ENCODE measurements at regions not wholly inside any gene's neighbourhood (a gene's known extent, or its start where the extent isn't known, plus 50 kb on each side); places are given as distances from the start of the nearest gene placed in this dataset.

DNA sequence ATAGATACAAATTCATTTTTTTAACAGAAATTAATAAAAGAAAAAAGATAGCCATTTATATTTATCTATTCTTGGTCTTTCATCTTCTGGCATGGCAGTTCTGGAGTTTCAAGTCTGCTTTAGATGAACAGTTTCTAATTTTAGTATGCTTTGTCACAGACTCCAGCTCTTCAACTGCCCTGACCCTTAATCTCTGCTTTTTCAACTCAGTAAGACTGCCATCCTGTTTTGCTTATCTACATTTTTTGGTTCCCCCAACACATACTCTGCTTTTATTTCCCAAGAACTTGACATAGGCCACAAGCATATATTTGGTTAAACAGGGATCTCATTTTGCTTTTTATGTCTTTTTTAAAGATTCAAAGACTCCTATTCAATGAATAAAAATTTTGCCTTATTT is 309.3 kb upstream of the KCND2 start:
- TF ChIP-seq, protein P1, sequence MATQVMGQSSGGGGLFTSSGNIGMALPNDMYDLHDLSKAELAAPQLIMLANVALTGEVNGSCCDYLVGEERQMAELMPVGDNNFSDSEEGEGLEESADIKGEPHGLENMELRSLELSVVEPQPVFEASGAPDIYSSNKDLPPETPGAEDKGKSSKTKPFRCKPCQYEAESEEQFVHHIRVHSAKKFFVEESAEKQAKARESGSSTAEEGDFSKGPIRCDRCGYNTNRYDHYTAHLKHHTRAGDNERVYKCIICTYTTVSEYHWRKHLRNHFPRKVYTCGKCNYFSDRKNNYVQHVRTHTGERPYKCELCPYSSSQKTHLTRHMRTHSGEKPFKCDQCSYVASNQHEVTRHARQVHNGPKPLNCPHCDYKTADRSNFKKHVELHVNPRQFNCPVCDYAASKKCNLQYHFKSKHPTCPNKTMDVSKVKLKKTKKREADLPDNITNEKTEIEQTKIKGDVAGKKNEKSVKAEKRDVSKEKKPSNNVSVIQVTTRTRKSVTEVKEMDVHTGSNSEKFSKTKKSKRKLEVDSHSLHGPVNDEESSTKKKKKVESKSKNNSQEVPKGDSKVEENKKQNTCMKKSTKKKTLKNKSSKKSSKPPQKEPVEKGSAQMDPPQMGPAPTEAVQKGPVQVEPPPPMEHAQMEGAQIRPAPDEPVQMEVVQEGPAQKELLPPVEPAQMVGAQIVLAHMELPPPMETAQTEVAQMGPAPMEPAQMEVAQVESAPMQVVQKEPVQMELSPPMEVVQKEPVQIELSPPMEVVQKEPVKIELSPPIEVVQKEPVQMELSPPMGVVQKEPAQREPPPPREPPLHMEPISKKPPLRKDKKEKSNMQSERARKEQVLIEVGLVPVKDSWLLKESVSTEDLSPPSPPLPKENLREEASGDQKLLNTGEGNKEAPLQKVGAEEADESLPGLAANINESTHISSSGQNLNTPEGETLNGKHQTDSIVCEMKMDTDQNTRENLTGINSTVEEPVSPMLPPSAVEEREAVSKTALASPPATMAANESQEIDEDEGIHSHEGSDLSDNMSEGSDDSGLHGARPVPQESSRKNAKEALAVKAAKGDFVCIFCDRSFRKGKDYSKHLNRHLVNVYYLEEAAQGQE (IDR thresholded peaks at IDR 0.05; ENCODE audit: insufficient replicate concordance, low read depth), result no peak
- no peak for TF ChIP-seq SPI1 (IDR thresholded peaks at IDR 0.05; ENCODE audit: borderline replicate concordance, low read depth)
- TF ChIP-seq POLR2AphosphoS5 (IDR thresholded peaks at IDR 0.05; ENCODE audit: low read depth), result no peak
- TF ChIP-seq, protein P2, sequence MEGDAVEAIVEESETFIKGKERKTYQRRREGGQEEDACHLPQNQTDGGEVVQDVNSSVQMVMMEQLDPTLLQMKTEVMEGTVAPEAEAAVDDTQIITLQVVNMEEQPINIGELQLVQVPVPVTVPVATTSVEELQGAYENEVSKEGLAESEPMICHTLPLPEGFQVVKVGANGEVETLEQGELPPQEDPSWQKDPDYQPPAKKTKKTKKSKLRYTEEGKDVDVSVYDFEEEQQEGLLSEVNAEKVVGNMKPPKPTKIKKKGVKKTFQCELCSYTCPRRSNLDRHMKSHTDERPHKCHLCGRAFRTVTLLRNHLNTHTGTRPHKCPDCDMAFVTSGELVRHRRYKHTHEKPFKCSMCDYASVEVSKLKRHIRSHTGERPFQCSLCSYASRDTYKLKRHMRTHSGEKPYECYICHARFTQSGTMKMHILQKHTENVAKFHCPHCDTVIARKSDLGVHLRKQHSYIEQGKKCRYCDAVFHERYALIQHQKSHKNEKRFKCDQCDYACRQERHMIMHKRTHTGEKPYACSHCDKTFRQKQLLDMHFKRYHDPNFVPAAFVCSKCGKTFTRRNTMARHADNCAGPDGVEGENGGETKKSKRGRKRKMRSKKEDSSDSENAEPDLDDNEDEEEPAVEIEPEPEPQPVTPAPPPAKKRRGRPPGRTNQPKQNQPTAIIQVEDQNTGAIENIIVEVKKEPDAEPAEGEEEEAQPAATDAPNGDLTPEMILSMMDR (IDR thresholded peaks at IDR 0.05; ENCODE audit: insufficient read depth, low read length), result no peak
- TF ChIP-seq GABPA (IDR thresholded peaks at IDR 0.05; ENCODE audit: low read depth), result no peak
- Histone ChIP-seq H3K27ac (replicated peaks) (no peak overlapping the region), H3K4me3 (replicated peaks; ENCODE audit: insufficient read depth, low read length) (no peak overlapping the region), H3K27me3 (ENCODE audit: insufficient read depth, poor library complexity, severe bottlenecking) (no peaks in the 10 kb centered on the region)
- DNase-seq (ENCODE audit: low read depth in 1 of 2, low spot score in 1 of 2), result no peak

DNA sequence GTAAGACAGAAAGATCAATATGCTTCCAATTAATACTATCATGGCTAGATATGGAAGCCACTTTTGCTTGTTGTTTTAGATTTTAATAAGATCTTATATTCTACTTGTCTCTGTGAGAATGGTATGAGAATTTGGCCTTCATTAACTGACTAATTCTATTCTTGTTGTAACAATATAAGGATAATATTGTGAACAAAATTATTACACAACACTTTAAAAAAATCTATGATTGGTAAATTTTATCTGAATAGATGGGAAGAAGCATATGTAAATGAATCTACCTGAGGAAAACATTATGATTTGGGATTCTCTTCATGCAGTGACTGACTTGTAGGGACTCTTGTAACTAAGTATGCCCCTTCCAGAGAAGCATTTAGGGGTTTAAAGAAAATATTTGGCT is 308.9 kb upstream of the KCND2 start:
- no peak for DNase-seq (ENCODE audit: low read depth in 1 of 2, low spot score in 1 of 2)
- Histone ChIP-seq H3K27ac (replicated peaks) (no peak overlapping the region), H3K4me3 (replicated peaks; ENCODE audit: insufficient read depth, low read length) (no peak overlapping the region), H3K27me3 (ENCODE audit: insufficient read depth, poor library complexity, severe bottlenecking) (no peaks in the 10 kb centered on the region)
- TF ChIP-seq POLR2AphosphoS5 (IDR thresholded peaks at IDR 0.05; ENCODE audit: low read depth), result no peak
- no peak for TF ChIP-seq GABPA (IDR thresholded peaks at IDR 0.05; ENCODE audit: low read depth)
- TF ChIP-seq, protein P2 (IDR thresholded peaks at IDR 0.05; ENCODE audit: insufficient read depth, low read length), result no peak
- TF ChIP-seq SPI1 (IDR thresholded peaks at IDR 0.05; ENCODE audit: borderline replicate concordance, low read depth), result no peak
- TF ChIP-seq, protein P1 (IDR thresholded peaks at IDR 0.05; ENCODE audit: insufficient replicate concordance, low read depth), result no peak

DNA sequence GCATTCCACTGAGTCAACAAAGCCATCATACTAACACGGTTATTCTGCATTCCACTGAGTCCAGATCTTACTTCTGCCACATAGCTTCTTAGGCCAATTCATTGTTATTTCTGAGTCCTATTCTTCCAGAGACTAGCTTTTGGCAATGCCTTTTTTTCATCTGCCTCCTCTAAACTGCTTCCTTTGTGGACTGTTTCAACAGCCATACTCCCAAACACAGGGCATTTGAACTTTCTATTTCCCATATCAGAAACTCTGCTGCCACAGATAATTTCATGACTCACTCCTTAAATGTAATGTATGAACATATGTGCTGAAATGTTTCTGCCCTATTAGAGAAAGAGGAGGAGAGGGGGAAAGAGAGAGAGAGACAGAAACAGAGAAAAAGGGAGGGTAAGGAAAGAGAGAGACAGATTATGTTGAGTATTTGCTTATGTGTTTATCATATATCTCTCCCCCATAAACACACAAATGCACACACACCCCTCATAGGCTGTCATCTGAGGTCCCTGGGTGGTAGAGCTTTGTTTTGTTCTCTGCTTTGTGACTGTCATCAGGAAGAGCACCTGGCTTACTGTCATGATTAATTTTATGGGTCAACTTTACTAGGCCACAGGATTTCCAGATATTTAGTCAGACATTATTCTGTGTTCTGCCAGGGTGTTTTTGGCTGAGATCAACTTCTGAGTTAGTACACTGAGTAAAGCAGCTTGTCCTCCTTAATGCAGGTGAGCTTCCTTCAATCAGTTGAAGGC is 308.0 kb upstream of the KCND2 start:
- Histone ChIP-seq H3K27ac (replicated peaks) (no peak overlapping the region), H3K27me3 (ENCODE audit: insufficient read depth, poor library complexity, severe bottlenecking) (no peaks in the 10 kb centered on the region), H3K4me3 (replicated peaks; ENCODE audit: insufficient read depth, low read length) (no peak overlapping the region)
- DNase-seq (ENCODE audit: low read depth in 1 of 2, low spot score in 1 of 2), result no peak
- no peak for TF ChIP-seq GABPA (IDR thresholded peaks at IDR 0.05; ENCODE audit: low read depth)
- TF ChIP-seq, protein P2 (IDR thresholded peaks at IDR 0.05; ENCODE audit: insufficient read depth, low read length), result no peak
- TF ChIP-seq POLR2AphosphoS5 (IDR thresholded peaks at IDR 0.05; ENCODE audit: low read depth), result no peak
- TF ChIP-seq, protein P1 (IDR thresholded peaks at IDR 0.05; ENCODE audit: insufficient replicate concordance, low read depth), result no peak
- no peak for TF ChIP-seq SPI1 (IDR thresholded peaks at IDR 0.05; ENCODE audit: borderline replicate concordance, low read depth)
